IMR-90 (cell line): ENCODE measurements at regions not wholly inside any gene's neighbourhood (a gene's known extent, or its start where the extent isn't known, plus 50 kb on each side); places are given as distances from the start of the nearest gene placed in this dataset.

Source experiments
- BHLHE40 ChIP-seq: fragments of 150-350 bp; IDR thresholded peaks from 2 replicates; pipeline ENCODE4 v1.6.1; 2016; ENCODE audit warnings: mild to moderate bottlenecking, low read depth, low read length
- POLR2A ChIP-seq: IDR thresholded peaks from 2 replicates; pipeline ENCODE4 v1.6.1; 2012; ENCODE audit warnings: mild to moderate bottlenecking, low read depth, low read length
- RAD21 ChIP-seq: IDR thresholded peaks from 2 replicates; pipeline ENCODE4 v1.6.1; 2012; ENCODE audit warnings: low read length, improper control_type of control experiment
- TF ChIP-seq, protein P1 (sequence below): conservative IDR thresholded peaks from 2 replicates; pipeline ENCODE4 v1.5.1; 2012; ENCODE audit warnings: mild to moderate bottlenecking, low read depth, low read length, improper control_type of control experiment

DNA sequence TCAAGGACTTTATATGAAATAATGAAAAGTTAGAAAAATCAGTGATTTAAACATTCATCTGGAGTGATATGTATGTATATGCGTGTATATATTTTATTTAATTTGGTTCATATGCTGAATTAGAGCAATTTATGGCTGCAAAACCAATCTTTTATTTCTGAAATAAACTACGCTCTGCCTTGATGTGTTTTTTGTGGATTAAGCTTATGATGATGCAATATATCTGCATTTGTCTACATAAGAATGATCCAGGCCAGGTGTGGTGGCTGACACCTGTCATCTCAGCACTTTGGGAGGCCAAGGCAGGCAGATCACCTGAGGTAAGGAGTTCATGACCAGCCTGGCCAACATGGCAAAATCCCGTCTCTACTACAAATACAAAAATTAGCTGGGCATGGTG, 1842.3 kb upstream of the CDH6 start:
- TF ChIP-seq POLR2A (no peak), RAD21 (no peak), BHLHE40 (no peak)
- TF ChIP-seq, protein P1, sequence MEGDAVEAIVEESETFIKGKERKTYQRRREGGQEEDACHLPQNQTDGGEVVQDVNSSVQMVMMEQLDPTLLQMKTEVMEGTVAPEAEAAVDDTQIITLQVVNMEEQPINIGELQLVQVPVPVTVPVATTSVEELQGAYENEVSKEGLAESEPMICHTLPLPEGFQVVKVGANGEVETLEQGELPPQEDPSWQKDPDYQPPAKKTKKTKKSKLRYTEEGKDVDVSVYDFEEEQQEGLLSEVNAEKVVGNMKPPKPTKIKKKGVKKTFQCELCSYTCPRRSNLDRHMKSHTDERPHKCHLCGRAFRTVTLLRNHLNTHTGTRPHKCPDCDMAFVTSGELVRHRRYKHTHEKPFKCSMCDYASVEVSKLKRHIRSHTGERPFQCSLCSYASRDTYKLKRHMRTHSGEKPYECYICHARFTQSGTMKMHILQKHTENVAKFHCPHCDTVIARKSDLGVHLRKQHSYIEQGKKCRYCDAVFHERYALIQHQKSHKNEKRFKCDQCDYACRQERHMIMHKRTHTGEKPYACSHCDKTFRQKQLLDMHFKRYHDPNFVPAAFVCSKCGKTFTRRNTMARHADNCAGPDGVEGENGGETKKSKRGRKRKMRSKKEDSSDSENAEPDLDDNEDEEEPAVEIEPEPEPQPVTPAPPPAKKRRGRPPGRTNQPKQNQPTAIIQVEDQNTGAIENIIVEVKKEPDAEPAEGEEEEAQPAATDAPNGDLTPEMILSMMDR: no peak
